Upper lobe of left lung (tissue), 4 donors: ENCODE measurements at regions not wholly inside any gene's neighbourhood (a gene's known extent, or its start where the extent isn't known, plus 50 kb on each side); places are given as distances from the start of the nearest gene placed in this dataset.

Source experiments
- EP300 ChIP-seq, 4 donors: sonication (generic); formaldehyde crosslinking; IDR thresholded peaks; one replicate each; pipeline ENCODE4 v1.5.1; 2017; ENCODE audit warnings: antibody characterized with exemption in 4 of 4, control low read depth in 2 of 4
- POLR2A ChIP-seq, 4 donors: fragments of 450-650 bp; IDR thresholded peaks; one replicate each; pipeline ENCODE4 v1.5.1; 2016 to 2017; ENCODE audit warnings: antibody characterized with exemption in 4 of 4, mild to moderate bottlenecking in 2 of 4
- TF ChIP-seq, protein P1 (sequence below), 6 experiments: fragments of 450-650 bp in 4 of 6; fragments of 200-600 bp in 2 of 6; sonication (generic) in 2 of 6; IDR thresholded peaks; one replicate each; pipeline ENCODE4 v1.5.1; 2016 to 2019; ENCODE audit warnings: antibody characterized with exemption in 6 of 6

- TF ChIP-seq, protein P1, sequence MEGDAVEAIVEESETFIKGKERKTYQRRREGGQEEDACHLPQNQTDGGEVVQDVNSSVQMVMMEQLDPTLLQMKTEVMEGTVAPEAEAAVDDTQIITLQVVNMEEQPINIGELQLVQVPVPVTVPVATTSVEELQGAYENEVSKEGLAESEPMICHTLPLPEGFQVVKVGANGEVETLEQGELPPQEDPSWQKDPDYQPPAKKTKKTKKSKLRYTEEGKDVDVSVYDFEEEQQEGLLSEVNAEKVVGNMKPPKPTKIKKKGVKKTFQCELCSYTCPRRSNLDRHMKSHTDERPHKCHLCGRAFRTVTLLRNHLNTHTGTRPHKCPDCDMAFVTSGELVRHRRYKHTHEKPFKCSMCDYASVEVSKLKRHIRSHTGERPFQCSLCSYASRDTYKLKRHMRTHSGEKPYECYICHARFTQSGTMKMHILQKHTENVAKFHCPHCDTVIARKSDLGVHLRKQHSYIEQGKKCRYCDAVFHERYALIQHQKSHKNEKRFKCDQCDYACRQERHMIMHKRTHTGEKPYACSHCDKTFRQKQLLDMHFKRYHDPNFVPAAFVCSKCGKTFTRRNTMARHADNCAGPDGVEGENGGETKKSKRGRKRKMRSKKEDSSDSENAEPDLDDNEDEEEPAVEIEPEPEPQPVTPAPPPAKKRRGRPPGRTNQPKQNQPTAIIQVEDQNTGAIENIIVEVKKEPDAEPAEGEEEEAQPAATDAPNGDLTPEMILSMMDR (IDR thresholded peaks at IDR 0.05), result no peak
- no peak for TF ChIP-seq POLR2A (IDR thresholded peaks at IDR 0.05)
- TF ChIP-seq EP300 (IDR thresholded peaks at IDR 0.05), result no peak
These were observed 153.4 kb upstream of the GDF10 start for GRCh38 chr10:47146572-47146971.
